ENCODE measurements at regions not wholly inside any gene's neighbourhood (a gene's known extent, or its start where the extent isn't known, plus 50 kb on each side); places are given as distances from the start of the nearest gene placed in this dataset.
"Not testable (repeated sequence)": the region's sequence is repeated elsewhere in the genome, so short reads cannot be mapped to it uniquely, and the experiment has no call there.

- no peak for DNase-seq
Measured at GRCh38 chr10:53521046-53521445, 748.5 kb upstream of the MBL2 start.

DNA sequence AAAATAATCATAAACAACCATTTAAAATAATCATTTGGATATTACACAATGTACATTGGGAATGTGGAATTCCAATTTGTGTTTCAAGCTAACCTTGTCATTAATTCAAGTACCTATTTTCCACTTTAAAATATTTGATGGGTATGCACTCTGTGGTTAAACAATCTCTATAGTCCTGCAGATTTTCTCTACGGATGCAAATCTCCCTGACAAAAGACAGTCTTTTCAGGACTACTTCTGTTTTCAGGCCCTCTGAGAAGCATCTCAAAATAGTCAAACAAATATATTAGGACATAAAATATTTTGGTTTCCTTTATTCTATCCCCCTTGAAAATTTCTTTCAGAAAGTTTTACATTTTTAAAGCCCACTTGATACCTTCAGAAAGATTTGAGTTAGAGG, 735.6 kb upstream of the MBL2 start:
- no peak for DNase-seq

GRCh38 chr10:53504492-53504891, 731.9 kb upstream of the MBL2 start:
- not testable (repeated sequence) for DNase-seq

DNA sequence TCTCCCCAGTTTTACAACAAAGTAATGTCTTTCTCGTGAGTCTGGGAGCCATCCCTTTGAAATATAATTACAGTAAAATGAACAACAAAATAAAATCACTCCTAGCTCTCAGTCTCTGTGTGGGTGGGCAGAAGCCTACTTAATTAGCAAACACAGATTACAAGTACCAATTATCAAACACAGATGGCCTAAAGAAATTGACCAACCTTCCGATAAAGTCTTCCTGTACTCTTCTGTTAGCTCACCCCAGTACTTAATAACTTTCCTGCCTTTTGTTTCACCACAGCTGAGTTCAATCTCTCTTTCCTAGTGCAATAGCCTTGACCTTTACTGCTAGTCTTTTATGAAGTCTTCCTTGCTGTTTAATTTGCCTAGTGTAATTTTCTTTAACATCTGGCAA, 719.2 kb upstream of the MBL2 start:
- peak; percentile 17 for DNase-seq

DNA sequence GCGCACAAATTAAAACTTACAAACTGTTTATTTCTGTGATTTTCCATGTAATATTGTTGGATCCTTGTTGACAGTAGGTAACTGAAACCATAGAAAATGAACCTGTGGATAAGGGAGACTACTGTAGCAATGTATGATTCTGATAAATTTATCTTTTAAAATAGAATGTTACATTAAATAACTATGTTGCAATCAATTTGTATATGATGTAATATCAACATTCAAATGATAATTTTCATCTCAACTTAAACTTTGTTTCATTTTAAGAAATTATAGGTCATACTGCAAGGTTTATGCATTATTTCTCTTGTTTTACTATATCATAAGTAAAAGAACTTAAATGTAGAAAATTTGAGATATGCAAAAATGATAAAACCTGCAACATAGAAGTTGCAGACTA, 718.0 kb upstream of the MBL2 start:
- no peak for DNase-seq

- no peak for DNase-seq
Measured at GRCh38 chr10:53489335-53490182, 717.0 kb upstream of the MBL2 start.

GRCh38 chr10:53487019-53487983, 714.7 kb upstream of the MBL2 start:
- DNase-seq: peak; percentile 33

DNA sequence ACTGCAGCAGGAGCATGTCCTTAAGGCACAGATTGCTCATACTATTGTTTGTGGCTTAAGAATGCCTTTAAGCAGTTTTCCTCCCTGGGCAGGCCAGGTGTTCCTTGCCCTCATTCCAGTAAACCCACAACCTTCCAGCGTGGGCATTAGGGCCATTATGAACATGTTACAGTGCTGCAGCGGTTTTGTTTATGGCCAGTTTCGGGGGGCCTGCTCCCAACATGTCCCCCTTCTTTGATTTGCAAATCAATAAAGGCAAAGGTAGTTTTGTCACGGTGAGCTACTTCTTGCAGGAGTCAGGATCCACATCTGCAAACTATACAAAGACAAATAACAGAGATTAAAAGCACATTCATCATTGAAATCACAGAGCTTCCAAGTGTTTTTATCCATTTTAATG, 712.8 kb upstream of the MBL2 start:
- not testable (repeated sequence) for DNase-seq

- DNase-seq: no peak
Measured at GRCh38 chr10:53479365-53479764, 706.8 kb upstream of the MBL2 start.

DNA sequence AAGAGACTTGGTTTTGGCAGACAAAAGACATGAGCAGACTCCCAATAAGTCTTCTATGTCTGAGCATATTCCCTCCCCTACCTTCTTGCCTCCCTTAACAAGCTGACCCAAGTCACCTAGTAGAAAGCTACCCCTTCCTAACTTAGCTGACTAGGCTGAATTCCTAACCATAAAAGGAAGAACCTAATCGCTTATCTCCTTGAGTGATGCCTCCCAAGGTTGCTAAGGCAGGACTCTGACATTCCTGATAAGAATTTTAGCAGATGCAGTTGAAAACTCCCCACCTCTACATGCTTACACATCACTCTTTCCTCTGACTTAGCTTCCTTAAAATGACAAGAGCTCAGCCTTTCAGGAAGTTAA, 704.7 kb upstream of the MBL2 start:
- DNase-seq: no peak

GRCh38 chr10:53476650-53477312, 704.2 kb upstream of the MBL2 start:
- DNase-seq: no peak

DNA sequence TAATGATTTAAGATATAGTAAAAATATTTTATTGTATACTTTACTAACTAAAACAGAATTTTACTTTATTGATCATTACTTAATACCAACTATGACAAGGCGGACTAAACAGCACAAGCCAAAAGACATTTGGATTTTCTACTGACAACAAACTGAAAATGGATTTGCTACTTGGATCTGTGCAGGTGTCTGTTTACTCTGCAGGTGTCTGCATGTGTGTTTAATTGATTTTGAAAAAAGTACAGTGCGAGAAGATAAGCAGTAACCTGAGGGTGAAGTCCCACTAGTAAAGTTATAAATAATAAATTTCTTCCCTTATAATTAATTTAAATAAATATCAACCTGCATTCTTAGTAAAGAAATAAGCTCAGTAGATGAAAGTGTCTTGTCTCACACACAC, 696.8 kb upstream of the MBL2 start:
- DNase-seq: no peak

DNA sequence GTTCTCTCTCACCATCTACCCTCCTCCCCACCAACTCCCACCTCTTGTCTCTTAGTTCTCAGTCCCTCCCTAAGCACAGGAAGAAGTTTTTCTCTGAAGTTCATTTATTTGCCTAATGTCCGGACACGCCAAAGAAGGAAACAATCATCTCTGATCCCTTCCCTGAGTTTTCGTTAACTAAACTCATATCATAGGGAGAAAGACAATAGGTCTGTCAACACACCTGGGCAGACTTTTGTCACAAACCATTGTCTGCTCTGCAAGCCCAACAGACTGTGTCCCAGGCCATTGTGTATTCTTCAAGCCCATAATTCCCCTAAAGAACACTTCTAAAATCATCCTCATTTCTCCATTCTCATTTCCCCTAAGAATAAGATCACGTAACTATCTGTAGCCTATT, 691.0 kb upstream of the MBL2 start:
- no peak for DNase-seq

- no peak for DNase-seq
Measured at GRCh38 chr10:53458007-53458406, 685.4 kb upstream of the MBL2 start.

DNA sequence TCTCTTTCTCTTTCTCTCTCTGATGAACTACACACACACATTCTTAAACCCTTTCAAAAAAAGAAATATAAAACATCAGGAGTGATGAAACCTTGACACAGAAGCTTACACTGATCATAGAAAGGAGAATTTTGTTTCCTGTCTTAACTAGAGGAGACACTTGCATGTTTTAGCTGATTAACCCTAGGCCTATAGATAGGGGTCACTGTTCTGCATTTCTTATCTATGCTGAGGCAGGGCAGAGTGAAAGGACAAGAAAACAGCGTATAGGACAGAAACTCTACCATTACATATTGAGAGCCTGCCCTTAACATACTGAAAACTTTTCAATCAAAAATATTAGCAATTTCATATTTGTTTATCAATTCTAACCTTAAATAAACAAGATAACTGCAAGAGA, 680.6 kb upstream of the MBL2 start:
- no peak for DNase-seq

DNA sequence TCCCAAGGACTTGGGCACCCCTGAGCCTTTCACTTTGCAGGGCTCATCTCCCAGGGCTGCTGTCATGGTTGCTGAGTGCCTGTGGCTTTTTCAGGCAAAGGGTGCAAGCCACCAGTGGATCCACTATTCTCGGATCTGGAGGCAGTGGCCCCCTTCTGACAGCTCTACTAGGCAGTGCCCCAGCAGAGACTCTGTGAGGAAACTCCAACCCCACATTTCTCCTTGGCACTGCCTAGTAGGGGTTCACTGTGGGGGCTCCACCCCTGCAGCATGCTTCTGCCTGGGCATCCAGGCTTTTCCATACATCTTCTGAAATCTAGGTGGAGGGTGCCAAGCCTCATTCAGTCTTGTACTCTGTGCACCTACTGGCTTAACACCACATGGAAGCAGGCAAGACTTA, 675.0 kb upstream of the MBL2 start:
- no peak for DNase-seq

DNA sequence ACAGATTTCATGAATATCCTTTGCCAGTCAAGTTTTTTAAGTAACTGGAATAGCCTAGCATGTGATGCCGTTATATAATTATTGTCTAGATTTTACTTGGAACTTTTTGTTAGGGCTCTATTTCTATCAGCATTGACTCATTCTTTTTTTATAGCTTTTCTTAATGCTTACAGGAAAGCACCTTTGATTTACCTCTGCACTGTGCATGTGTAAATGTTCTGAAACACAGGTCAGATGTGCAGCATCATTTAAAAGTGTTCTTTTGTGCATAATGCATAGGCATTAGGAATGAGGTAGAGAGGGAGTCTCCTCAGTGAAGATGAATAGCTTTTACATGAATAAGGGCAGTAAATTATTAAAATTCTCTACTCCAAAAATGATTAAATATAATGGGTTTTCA, 669.3 kb upstream of the MBL2 start:
- no peak for DNase-seq

- DNase-seq: no peak
Measured at GRCh38 chr10:53440601-53441000, 668.0 kb upstream of the MBL2 start.

DNA sequence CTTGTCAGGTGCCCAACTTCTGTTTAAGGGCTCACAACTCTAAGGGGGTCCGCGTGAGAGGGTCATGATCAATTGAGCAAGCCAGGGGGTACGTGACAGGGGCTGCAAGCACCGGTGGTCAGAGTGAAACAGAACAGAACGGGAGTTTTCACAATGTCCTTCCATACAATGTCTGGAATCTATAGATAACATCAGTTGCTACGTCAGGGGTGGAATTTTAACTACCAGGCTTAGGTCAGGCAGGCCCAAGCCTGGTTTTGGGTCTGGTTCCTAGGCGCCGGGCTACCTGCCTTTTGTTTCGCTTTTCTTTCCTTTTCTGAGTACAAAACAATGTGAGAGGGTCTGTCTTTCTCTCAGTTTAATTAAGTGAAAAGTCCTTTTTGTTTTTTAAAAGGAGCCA, 666.5 kb upstream of the MBL2 start:
- not testable (repeated sequence) for DNase-seq

DNA sequence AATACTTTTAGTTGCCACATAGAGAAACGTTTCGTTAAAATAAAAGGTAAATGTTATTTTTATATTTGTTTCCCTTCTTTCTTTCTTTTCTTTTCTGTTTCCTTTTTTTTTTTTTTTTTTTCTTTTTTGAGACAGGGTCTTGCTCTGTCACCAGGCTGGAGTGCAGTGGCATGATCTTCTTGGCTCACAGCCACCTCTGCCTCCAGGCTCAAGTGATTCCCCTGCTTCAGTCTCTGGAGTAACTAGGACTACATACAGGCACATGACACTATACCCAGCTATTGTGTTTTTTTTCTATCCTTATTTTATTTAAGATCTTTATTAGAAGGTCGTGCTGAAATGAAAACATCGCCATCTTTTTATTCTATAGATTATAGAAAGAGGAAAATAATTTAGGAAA, 661.8 kb upstream of the MBL2 start:
- DNase-seq: no peak

DNA sequence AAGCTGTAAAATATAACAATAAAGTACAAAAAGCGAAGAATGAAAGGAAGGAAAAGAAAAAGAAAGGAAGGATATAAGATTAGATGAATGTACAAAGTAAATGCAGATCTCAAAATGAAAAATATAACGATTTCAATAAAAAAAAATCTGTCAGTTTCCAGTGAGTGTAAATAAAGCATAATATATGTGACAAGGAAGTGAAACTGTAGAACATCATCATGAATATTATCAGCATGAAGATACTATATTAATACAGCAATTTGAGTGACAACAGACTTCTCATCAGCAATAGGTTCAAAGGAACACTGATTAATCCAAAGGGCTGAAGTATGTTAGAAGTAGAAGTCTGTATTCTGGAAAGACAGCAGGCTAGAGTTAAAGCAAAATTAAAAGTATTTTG, 659.5 kb upstream of the MBL2 start:
- DNase-seq: no peak

- no peak for DNase-seq
Measured at GRCh38 chr10:53430974-53431373, 658.4 kb upstream of the MBL2 start.

DNA sequence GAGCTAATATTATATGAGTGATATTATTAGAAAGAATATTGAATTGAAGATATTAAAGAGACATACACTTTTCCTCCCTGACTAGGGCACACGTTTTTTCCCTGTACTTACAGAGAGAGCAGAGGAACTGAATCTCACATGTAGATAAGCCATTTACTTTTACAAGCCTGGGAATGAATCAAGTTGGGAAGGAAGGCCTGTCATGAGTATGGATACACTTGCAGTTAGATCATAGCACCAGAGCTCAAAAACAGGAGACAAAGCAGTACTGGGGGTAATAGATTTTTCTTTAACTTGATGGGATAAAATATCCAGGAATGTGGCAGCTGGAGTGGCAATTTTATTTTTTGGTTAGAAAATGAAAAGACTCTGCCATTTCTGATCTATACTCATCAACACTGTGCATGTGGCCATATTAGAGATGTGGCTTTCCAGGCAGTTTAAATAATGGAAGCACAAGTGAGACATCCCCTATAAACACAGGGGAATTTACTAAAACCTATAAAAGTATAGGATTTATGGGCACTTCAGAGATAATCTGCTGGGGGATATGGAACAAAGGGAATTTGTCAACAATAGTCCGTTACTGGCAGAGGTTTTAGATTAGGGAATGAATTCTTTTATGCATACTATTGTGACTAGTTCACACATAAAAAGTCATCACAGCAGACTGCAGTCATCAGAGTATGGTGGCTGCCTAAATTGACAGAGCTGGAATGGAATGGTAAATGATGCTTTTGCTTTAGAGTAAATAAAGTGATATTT, 657.7 kb upstream of the MBL2 start:
- DNase-seq: no peak
